Neutrophil (primary cell): ENCODE measurements at regions not wholly inside any gene's neighbourhood (a gene's known extent, or its start where the extent isn't known, plus 50 kb on each side); places are given as distances from the start of the nearest gene placed in this dataset.

Experiments used
- H3K27ac ChIP-seq: fragments of 200-600 bp; sonication (generic); 2 replicates; pipeline ENCODE4 v1.5.1; 2016; ENCODE audit warnings: mild to moderate bottlenecking, moderate library complexity
- H3K27me3 ChIP-seq: fragments of 200-600 bp; sonication (generic); 2 replicates; pipeline ENCODE4 v1.6.0; 2016; ENCODE audit warnings: mild to moderate bottlenecking
- H3K36me3 ChIP-seq: fragments of 200-600 bp; sonication (generic); 2 replicates; pipeline ENCODE4 v1.5.1; 2017
- H3K4me1 ChIP-seq, 2 experiments: fragments of 200-600 bp in 1 of 2; sonication (generic) in 1 of 2; 1 replicate in 1 of 2; 2 replicates in 1 of 2; pipeline versions ENCODE4 v1.5.1 to v1.6.1; 2013 to 2016; ENCODE audit warnings: low read depth in 1 of 2, low read length in 1 of 2, mild to moderate bottlenecking in 1 of 2, moderate library complexity in 1 of 2; ENCODE audit not compliant: control insufficient read depth in 1 of 2, insufficient read depth in 1 of 2
- H3K4me3 ChIP-seq, 2 experiments: fragments of 200-600 bp in 1 of 2; sonication (generic) in 1 of 2; 1 replicate in 1 of 2; 2 replicates in 1 of 2; pipeline ENCODE4 v1.5.1; 2013 to 2016; ENCODE audit warnings: low read depth in 1 of 2, low read length in 1 of 2, mild to moderate bottlenecking in 1 of 2, moderate library complexity in 1 of 2
- H3K9me3 ChIP-seq: fragments of 200-600 bp; sonication (generic); 2 replicates; pipeline ENCODE4 v1.5.1; 2016
- TF ChIP-seq, protein P1 (sequence below): fragments of 200-600 bp; sonication (generic); IDR thresholded peaks from 2 replicates; pipeline ENCODE4 v1.5.1; 2016; ENCODE audit warnings: antibody characterized with exemption

GRCh38 chr2:64704161-64704560, 50.4 kb upstream of the SERTAD2 start:
- Histone ChIP-seq H3K4me1 (peaks cover 0 to 5% of the 10 kb centered on the region in 2 experiments), H3K9me3 (no peaks in the 10 kb centered on the region), H3K27me3 (no peaks in the 10 kb centered on the region), H3K27ac (no peak overlapping the region), H3K4me3 (no peak overlapping the region), H3K36me3 (no peaks in the 10 kb centered on the region)
- TF ChIP-seq, protein P1, sequence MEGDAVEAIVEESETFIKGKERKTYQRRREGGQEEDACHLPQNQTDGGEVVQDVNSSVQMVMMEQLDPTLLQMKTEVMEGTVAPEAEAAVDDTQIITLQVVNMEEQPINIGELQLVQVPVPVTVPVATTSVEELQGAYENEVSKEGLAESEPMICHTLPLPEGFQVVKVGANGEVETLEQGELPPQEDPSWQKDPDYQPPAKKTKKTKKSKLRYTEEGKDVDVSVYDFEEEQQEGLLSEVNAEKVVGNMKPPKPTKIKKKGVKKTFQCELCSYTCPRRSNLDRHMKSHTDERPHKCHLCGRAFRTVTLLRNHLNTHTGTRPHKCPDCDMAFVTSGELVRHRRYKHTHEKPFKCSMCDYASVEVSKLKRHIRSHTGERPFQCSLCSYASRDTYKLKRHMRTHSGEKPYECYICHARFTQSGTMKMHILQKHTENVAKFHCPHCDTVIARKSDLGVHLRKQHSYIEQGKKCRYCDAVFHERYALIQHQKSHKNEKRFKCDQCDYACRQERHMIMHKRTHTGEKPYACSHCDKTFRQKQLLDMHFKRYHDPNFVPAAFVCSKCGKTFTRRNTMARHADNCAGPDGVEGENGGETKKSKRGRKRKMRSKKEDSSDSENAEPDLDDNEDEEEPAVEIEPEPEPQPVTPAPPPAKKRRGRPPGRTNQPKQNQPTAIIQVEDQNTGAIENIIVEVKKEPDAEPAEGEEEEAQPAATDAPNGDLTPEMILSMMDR = no peak

- TF ChIP-seq, protein P1 = no peak
- Histone ChIP-seq H3K36me3 (no peaks in the 10 kb centered on the region), H3K4me1 (peaks cover 0 to 4% of the 10 kb centered on the region in 2 experiments), H3K9me3 (no peaks in the 10 kb centered on the region), H3K4me3 (no peak overlapping the region), H3K27me3 (no peaks in the 10 kb centered on the region), H3K27ac (no peak overlapping the region)
Measured at GRCh38 chr2:64704996-64705395, 51.3 kb upstream of the SERTAD2 start.

DNA sequence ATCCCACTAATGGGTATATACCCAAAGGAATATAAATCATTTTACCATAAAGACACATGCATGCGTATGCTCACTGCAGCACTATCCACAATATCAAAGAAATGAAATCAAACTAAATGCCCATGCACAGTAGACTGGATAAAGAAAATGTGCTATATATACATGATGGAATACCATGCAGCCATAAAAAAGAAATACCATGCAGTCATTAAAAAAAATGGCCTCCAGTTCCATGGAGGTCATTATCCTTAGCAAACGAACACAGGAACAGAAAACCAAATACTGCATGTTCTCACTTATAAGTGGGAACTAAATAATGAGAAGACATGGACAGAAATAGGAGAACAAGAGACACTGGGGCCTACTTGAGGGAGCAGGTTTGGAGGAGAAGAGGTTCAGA, 53.6 kb upstream of the SERTAD2 start:
- TF ChIP-seq, protein P1 = no peak
- Histone ChIP-seq H3K9me3 (no peaks in the 10 kb centered on the region), H3K4me1 (peaks cover 16 to 19% of the 10 kb centered on the region in 2 experiments), H3K4me3 (no peak overlapping the region), H3K27ac (no peak overlapping the region), H3K27me3 (no peaks in the 10 kb centered on the region), H3K36me3 (no peaks in the 10 kb centered on the region)

DNA sequence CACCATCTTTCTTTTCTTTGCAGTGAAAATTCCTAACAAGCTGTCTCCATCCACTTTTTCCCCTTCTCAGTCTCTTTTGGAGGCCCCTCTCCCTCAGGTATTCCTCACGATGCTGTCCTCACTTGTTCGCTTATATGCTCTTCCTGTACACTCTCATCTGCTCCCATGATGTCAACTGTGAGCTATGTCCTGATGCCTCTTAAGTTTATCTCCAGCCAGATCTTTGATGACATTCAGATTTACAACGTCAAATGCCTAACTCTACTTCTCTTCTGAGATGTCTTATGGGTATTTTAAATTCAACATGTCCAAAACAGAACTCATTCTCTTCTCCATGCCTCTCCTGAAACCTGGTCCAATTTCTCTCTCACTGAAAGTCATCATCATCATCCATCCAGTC, 55.1 kb upstream of the SERTAD2 start:
- H3K4me3 ChIP-seq = no peak overlapping the region
- TF ChIP-seq, protein P1 = no peak
- no peak overlapping the region for H3K27ac ChIP-seq
- H3K27me3 ChIP-seq = no peaks in the 10 kb centered on the region
- H3K9me3 ChIP-seq = no peaks in the 10 kb centered on the region
- H3K4me1 ChIP-seq = peaks cover 18 to 24% of the 10 kb centered on the region in 2 experiments
- H3K36me3 ChIP-seq = no peaks in the 10 kb centered on the region

DNA sequence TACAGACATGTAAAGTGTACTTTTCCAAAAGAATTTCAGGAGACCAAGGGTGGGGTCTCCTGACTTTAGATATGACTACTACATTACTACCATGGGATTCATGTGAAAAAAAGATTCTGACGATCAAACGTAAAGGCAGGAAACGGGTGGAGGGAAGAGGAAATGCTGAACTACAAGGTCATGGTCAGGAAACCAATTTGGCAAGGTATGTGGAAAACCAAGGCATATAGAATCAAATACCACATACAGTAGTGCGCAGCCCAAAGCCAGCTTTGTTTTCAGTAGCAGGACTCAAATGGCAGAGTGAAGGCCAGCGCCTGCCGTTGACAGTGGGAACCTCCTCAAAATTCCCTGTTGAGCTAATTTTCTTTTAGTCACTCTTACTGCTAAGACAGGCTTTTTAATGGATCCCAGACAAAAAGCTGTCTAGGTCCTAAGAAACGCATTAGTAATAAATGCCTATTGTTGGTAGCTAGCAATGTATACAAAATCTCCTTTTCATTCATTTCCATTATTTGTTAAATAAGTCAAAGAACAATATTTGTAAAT, 57.6 kb upstream of the SERTAD2 start:
- Histone ChIP-seq H3K36me3 (no peaks in the 10 kb centered on the region), H3K4me3 (no peak overlapping the region), H3K4me1 (peaks cover 18 to 28% of the 10 kb centered on the region in 2 experiments), H3K9me3 (no peaks in the 10 kb centered on the region), H3K27me3 (no peaks in the 10 kb centered on the region), H3K27ac (peak overlapping the region; percentile 43)
- TF ChIP-seq, protein P1 = no peak
